OCI-LY7 (cell line): ENCODE measurements at regions not wholly inside any gene's neighbourhood (a gene's known extent, or its start where the extent isn't known, plus 50 kb on each side); places are given as distances from the start of the nearest gene placed in this dataset.

Experiments
- BruUV-seq: library from RNA; stranded (reverse); fragments of 400-500 nt; replicated peaks from 2 replicates; lab custom pipeline; 2021; lab: Mats Ljungman, UMichigan
- CTCF ChIA-PET: fragments of 300-600 bp; sonication (Branson Sonifier 250); formaldehyde crosslinking; loops from one replicate; lab custom pipeline; 2022; ENCODE audit warnings: antibody characterized with exemption; ENCODE audit not compliant: unreplicated experiment; lab: Charles Lee
- POLR2A ChIA-PET: fragments of 300-600 bp; sonication (Branson Sonifier 250); formaldehyde crosslinking; loops from one replicate; lab custom pipeline; 2022; ENCODE audit warnings: antibody characterized with exemption; lab: Charles Lee
- DNase-seq: peaks from one replicate; pipeline ENCODE4 v3.0.0-alpha.2; 2015; ENCODE audit warnings: low spot score
- H2AFZ ChIP-seq: fragments of 200-600 bp; sonication (generic), shearing (Covaris generic); 2 replicates; pipeline ENCODE4 v1.6.1; 2014; ENCODE audit warnings: mild to moderate bottlenecking, antibody characterized with exemption, low read length, moderate library complexity
- H3K27ac ChIP-seq: fragments of 200-600 bp; sonication (generic); 2 replicates; pipeline ENCODE4 v1.5.1; 2014; ENCODE audit warnings: mixed run types, low read depth, mild to moderate bottlenecking, moderate library complexity, low read length, inconsistent platforms; ENCODE audit not compliant: poor library complexity, severe bottlenecking
- H3K36me3 ChIP-seq: fragments of 200-600 bp; sonication (generic); 2 replicates; pipeline ENCODE4 v1.6.1; 2014; ENCODE audit warnings: mild to moderate bottlenecking, antibody characterized with exemption, low read length, moderate library complexity, mixed read lengths; ENCODE audit not compliant: insufficient read depth
- H3K4me1 ChIP-seq: fragments of 200-600 bp; sonication (generic); 2 replicates; pipeline ENCODE4 v1.5.1; 2014; ENCODE audit warnings: mild to moderate bottlenecking, low read length; ENCODE audit not compliant: insufficient read depth, poor library complexity, severe bottlenecking
- H3K4me2 ChIP-seq: fragments of 200-600 bp; sonication (generic); 2 replicates; pipeline ENCODE4 v1.6.1; 2014; ENCODE audit warnings: mild to moderate bottlenecking, low read length
- H3K4me3 ChIP-seq: fragments of 200-600 bp; sonication (generic); 2 replicates; pipeline ENCODE4 v1.5.1; 2014; ENCODE audit warnings: mild to moderate bottlenecking, low read depth, low read length; ENCODE audit not compliant: poor library complexity, severe bottlenecking
- H3K79me2 ChIP-seq: fragments of 200-600 bp; sonication (generic); 2 replicates; pipeline ENCODE4 v1.6.1; 2016; ENCODE audit warnings: low read depth, mild to moderate bottlenecking, low read length, moderate library complexity, mixed read lengths; ENCODE audit not compliant: insufficient read depth
- H3K9me2 ChIP-seq: fragments of 200-600 bp; sonication (generic); 2 replicates; pipeline ENCODE4 v1.6.1; 2016; ENCODE audit warnings: mild to moderate bottlenecking, low read length, mixed read lengths; ENCODE audit not compliant: insufficient read depth
- H3K9me3 ChIP-seq: fragments of 200-600 bp; sonication (generic); 2 replicates; pipeline ENCODE4 v1.6.1; 2014; ENCODE audit warnings: mild to moderate bottlenecking, mixed run types, low read length, mixed read lengths
- H4K20me1 ChIP-seq: fragments of 200-600 bp; sonication (generic); 2 replicates; pipeline ENCODE4 v1.6.1; 2014; ENCODE audit warnings: mild to moderate bottlenecking, antibody characterized with exemption, low read length, moderate library complexity, mixed read lengths; ENCODE audit not compliant: insufficient read depth
- EZH2phosphoT487 ChIP-seq: fragments of 200-600 bp; sonication (generic); IDR thresholded peaks from 2 replicates; pipeline ENCODE4 v1.6.1; 2018; ENCODE audit warnings: low read depth, borderline replicate concordance, mild to moderate bottlenecking, mixed run types, antibody characterized with exemption, low read length, moderate library complexity, mixed read lengths
- intact Hi-C: fragments of 100-400 bp; cut with micrococcal nuclease; formaldehyde crosslinking; loops from one replicate; pipeline ENCODE4 v1.10.0; 2022; ENCODE audit not compliant: unreplicated experiment
- TF ChIP-seq, protein P1 (sequence below): fragments of 200-600 bp; sonication (generic); conservative IDR thresholded peaks from 2 replicates; pipeline ENCODE4 v1.5.1; 2014; ENCODE audit warnings: mild to moderate bottlenecking, antibody characterized with exemption, low read length, moderate library complexity, mixed read lengths

DNA sequence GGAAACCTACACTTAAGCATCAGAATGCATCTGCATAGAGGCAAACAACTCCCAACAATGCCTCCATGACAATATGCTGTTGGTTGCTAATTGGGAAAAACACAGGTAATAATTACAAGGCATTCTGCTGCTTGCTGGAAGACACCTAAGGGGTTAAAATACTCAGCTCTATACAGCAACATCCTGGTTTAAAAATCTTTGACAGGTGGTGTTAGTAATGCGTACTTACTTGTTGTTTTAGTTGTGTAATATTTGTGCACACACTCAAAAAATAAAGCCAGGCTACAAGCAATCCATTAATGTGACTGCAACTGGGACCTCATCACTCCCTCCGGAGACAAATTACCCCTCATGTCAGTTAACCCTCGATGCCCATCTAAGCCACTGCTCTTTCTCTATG, 126.3 kb upstream of the ELL2 start:
- H3K4me3 ChIP-seq: no peak overlapping the region
- H3K36me3 ChIP-seq: no peaks in the 10 kb centered on the region
- TF ChIP-seq EZH2phosphoT487: no peak
- TF ChIP-seq, protein P1, sequence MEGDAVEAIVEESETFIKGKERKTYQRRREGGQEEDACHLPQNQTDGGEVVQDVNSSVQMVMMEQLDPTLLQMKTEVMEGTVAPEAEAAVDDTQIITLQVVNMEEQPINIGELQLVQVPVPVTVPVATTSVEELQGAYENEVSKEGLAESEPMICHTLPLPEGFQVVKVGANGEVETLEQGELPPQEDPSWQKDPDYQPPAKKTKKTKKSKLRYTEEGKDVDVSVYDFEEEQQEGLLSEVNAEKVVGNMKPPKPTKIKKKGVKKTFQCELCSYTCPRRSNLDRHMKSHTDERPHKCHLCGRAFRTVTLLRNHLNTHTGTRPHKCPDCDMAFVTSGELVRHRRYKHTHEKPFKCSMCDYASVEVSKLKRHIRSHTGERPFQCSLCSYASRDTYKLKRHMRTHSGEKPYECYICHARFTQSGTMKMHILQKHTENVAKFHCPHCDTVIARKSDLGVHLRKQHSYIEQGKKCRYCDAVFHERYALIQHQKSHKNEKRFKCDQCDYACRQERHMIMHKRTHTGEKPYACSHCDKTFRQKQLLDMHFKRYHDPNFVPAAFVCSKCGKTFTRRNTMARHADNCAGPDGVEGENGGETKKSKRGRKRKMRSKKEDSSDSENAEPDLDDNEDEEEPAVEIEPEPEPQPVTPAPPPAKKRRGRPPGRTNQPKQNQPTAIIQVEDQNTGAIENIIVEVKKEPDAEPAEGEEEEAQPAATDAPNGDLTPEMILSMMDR: no peak
- no TSS peak for BruUV-seq
- DNase-seq: no peak
- CTCF ChIA-PET: no interaction called here
- H3K9me2 ChIP-seq: no peaks in the 10 kb centered on the region
- H3K4me2 ChIP-seq: no peak overlapping the region
- H3K9me3 ChIP-seq: no peaks in the 10 kb centered on the region
- no peaks in the 10 kb centered on the region for H4K20me1 ChIP-seq
- POLR2A ChIA-PET: interaction anchor here (1.8 kb wide), 1 partner anchor 9 kb away, joined by 5 read pairs; no protein-coding TSS in a partner anchor
- intact Hi-C loops: no loop called here
- H3K4me1 ChIP-seq: no peaks in the 10 kb centered on the region
- H3K27ac ChIP-seq: no peak overlapping the region
- no peaks in the 10 kb centered on the region for H3K79me2 ChIP-seq
- H2AFZ ChIP-seq: no peak overlapping the region

DNA sequence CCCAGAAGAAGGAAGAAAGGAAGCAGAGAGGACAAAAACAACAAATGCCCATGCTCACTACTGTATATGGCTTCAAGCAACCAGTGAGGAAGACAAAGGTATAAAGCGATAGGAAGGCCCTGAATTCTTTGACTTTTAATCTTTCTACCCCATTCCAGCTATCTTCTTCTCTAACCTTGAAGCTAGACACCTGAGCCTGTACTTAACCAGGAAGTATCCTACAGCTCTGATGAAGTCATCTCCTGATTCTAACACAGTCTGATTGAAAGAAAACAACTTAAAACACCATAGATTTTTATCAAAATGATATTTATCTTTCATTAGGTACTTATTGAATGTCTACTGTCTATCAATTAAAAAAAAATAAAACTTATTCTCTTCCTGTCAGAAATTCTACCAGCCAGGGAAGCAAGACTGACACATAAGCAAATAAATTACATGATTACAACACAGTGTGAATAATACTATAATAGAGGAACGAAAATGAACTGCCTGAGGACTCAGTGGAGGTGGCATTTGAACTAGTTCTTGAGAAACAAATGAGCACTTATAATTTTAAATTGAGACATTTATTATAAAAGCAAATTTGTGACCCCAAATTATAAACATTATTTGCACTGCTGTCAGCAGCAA, 123.3 kb upstream of the ELL2 start:
- Histone ChIP-seq H3K4me2 (no peak overlapping the region), H3K27ac (no peak overlapping the region), H3K79me2 (no peaks in the 10 kb centered on the region), H3K9me3 (no peaks in the 10 kb centered on the region), H3K36me3 (no peaks in the 10 kb centered on the region), H3K4me1 (no peaks in the 10 kb centered on the region), H3K9me2 (no peaks in the 10 kb centered on the region), H3K4me3 (no peak overlapping the region), H2AFZ (no peak overlapping the region), H4K20me1 (no peaks in the 10 kb centered on the region)
- intact Hi-C loops: no loop called here
- DNase-seq: no peak
- BruUV-seq: no TSS peak
- ChIA-PET POLR2A (interaction anchor here (0.8 kb wide), 1 partner anchor 10 kb away, joined by 3 read pairs; no protein-coding TSS in a partner anchor), CTCF (no interaction called here)
- TF ChIP-seq, protein P1: no peak
- no peak for TF ChIP-seq EZH2phosphoT487

DNA sequence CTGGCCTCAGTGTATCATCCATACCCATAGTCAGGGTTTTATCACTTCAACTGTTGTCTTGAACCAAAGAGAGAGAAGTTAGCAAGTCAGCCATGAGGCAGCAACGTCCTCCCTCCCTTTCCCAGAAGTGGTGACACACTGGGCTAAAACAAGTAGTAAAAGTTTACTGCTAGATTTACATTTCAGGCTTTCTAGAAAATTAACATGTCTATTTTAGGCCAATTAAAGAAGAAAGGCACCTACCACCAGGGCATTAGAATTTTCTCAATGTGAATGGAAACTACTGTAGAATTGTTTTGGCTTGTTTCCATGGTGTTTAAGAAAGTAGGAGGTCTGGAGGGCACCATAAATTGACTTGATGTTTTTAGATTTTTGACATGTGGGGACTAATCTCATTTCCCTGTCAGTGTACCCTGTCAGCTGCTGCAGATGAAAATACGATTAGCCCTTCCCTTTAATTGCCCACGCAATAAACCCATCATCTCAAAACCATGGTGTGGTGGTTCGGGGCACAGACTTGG, 121.8 kb upstream of the ELL2 start:
- no peak overlapping the region for H3K4me3 ChIP-seq
- no peak overlapping the region for H3K4me2 ChIP-seq
- no peak overlapping the region for H3K27ac ChIP-seq
- intact Hi-C loops: no loop called here
- ChIA-PET POLR2A (no interaction called here), CTCF (no interaction called here)
- H3K4me1 ChIP-seq: no peaks in the 10 kb centered on the region
- no TSS peak for BruUV-seq
- no peaks in the 10 kb centered on the region for H3K79me2 ChIP-seq
- no peaks in the 10 kb centered on the region for H3K36me3 ChIP-seq
- TF ChIP-seq EZH2phosphoT487: no peak
- TF ChIP-seq, protein P1: no peak
- H2AFZ ChIP-seq: no peak overlapping the region
- no peaks in the 10 kb centered on the region for H3K9me2 ChIP-seq
- DNase-seq: no peak
- no peaks in the 10 kb centered on the region for H4K20me1 ChIP-seq
- H3K9me3 ChIP-seq: no peaks in the 10 kb centered on the region
